SJSA1 (cell line): ENCODE measurements at regions not wholly inside any gene's neighbourhood (a gene's known extent, or its start where the extent isn't known, plus 50 kb on each side); places are given as distances from the start of the nearest gene placed in this dataset.

Experiments used
- DNase-seq, 2 experiments: peaks; one replicate each; pipeline ENCODE4 v3.0.0-alpha.2; 2015 to 2020; ENCODE audit warnings: low spot score in 2 of 2, low read depth in 1 of 2
- H3K27ac ChIP-seq: fragments of 250-450 bp; sonication (Bioruptor Pico); 2 replicates; pipeline ENCODE4 v1.5.1; 2020; ENCODE audit warnings: mild to moderate bottlenecking, moderate library complexity
- H3K27me3 ChIP-seq: fragments of 250-450 bp; sonication (Bioruptor Pico); replicated peaks from 2 replicates; pipeline ENCODE4 v1.5.1; 2020; ENCODE audit warnings: mild to moderate bottlenecking, moderate library complexity
- H3K36me3 ChIP-seq: fragments of 250-450 bp; sonication (Bioruptor Pico); 2 replicates; pipeline ENCODE4 v1.5.1; 2020; ENCODE audit warnings: mild to moderate bottlenecking
- H3K4me1 ChIP-seq: fragments of 250-450 bp; sonication (Bioruptor Pico); replicated peaks from 2 replicates; pipeline ENCODE4 v1.6.1; 2021; ENCODE audit warnings: mild to moderate bottlenecking
- H3K4me3 ChIP-seq: fragments of 250-450 bp; sonication (Bioruptor Pico); 2 replicates; pipeline ENCODE4 v1.5.1; 2020; ENCODE audit warnings: mild to moderate bottlenecking
- H3K9me3 ChIP-seq: fragments of 250-450 bp; sonication (Bioruptor Pico); replicated peaks from 2 replicates; pipeline ENCODE4 v1.5.1; 2020; ENCODE audit warnings: mild to moderate bottlenecking

GRCh38 chr11:92628401-92629292, 340.8 kb upstream of the MTNR1B start:
- DNase-seq: no peak
- H3K4me3 ChIP-seq: no peak overlapping the region
- H3K27ac ChIP-seq: no peak overlapping the region
- H3K4me1 ChIP-seq: no peaks in the 10 kb centered on the region
- H3K9me3 ChIP-seq: no peaks in the 10 kb centered on the region
- H3K27me3 ChIP-seq: no peaks in the 10 kb centered on the region
- no peaks in the 10 kb centered on the region for H3K36me3 ChIP-seq

- Histone ChIP-seq H3K27ac (no peak overlapping the region), H3K36me3 (no peaks in the 10 kb centered on the region), H3K4me1 (no peaks in the 10 kb centered on the region), H3K9me3 (no peaks in the 10 kb centered on the region), H3K4me3 (no peak overlapping the region), H3K27me3 (no peaks in the 10 kb centered on the region)
- no peak for DNase-seq
Measured at GRCh38 chr11:92632495-92632894, 337.0 kb upstream of the MTNR1B start.

GRCh38 chr11:92633820-92634219, 335.6 kb upstream of the MTNR1B start:
- no peaks in the 10 kb centered on the region for H3K27me3 ChIP-seq
- no peak for DNase-seq
- no peaks in the 10 kb centered on the region for H3K4me1 ChIP-seq

GRCh38 chr11:92636543-92637188, 332.8 kb upstream of the MTNR1B start:
- Histone ChIP-seq H3K4me3 (no peak overlapping the region), H3K4me1 (no peaks in the 10 kb centered on the region), H3K9me3 (no peaks in the 10 kb centered on the region), H3K36me3 (no peaks in the 10 kb centered on the region), H3K27ac (no peak overlapping the region), H3K27me3 (no peaks in the 10 kb centered on the region)
- DNase-seq: no peak

More at GRCh38 chr11:92633820-92634219, 335.6 kb upstream of the MTNR1B start:
- H3K27ac ChIP-seq: no peak overlapping the region
- H3K4me3 ChIP-seq: no peak overlapping the region
- H3K36me3 ChIP-seq: no peaks in the 10 kb centered on the region
- no peaks in the 10 kb centered on the region for H3K9me3 ChIP-seq

GRCh38 chr11:92638678-92639077, 330.8 kb upstream of the MTNR1B start:
- DNase-seq: no peak
- Histone ChIP-seq H3K36me3 (no peaks in the 10 kb centered on the region), H3K9me3 (no peaks in the 10 kb centered on the region)

GRCh38 chr11:92642177-92642931, 327.1 kb upstream of the MTNR1B start:
- no peaks in the 10 kb centered on the region for H3K4me1 ChIP-seq
- no peak for DNase-seq
- no peak overlapping the region for H3K27ac ChIP-seq
- no peaks in the 10 kb centered on the region for H3K9me3 ChIP-seq
- H3K36me3 ChIP-seq: no peaks in the 10 kb centered on the region
- H3K4me3 ChIP-seq: no peak overlapping the region
- H3K27me3 ChIP-seq: no peaks in the 10 kb centered on the region

More at GRCh38 chr11:92638678-92639077, 330.8 kb upstream of the MTNR1B start:
- Histone ChIP-seq H3K4me3 (no peak overlapping the region), H3K27ac (no peak overlapping the region), H3K27me3 (no peaks in the 10 kb centered on the region), H3K4me1 (no peaks in the 10 kb centered on the region)

- H3K4me3 ChIP-seq: no peak overlapping the region
- H3K4me1 ChIP-seq: no peaks in the 10 kb centered on the region
- H3K9me3 ChIP-seq: no peaks in the 10 kb centered on the region
- no peak for DNase-seq
- no peaks in the 10 kb centered on the region for H3K36me3 ChIP-seq
- no peaks in the 10 kb centered on the region for H3K27me3 ChIP-seq
- no peak overlapping the region for H3K27ac ChIP-seq
Measured at GRCh38 chr11:92643827-92644226, 325.6 kb upstream of the MTNR1B start.

GRCh38 chr11:92644595-92645445, 324.6 kb upstream of the MTNR1B start:
- Histone ChIP-seq H3K27ac (no peak overlapping the region), H3K9me3 (no peaks in the 10 kb centered on the region), H3K4me1 (no peaks in the 10 kb centered on the region), H3K27me3 (no peaks in the 10 kb centered on the region), H3K36me3 (no peaks in the 10 kb centered on the region), H3K4me3 (no peak overlapping the region)
- DNase-seq: no peak

- Histone ChIP-seq H3K36me3 (no peaks in the 10 kb centered on the region), H3K9me3 (no peaks in the 10 kb centered on the region), H3K27ac (no peak overlapping the region), H3K27me3 (no peaks in the 10 kb centered on the region), H3K4me3 (no peak overlapping the region), H3K4me1 (no peaks in the 10 kb centered on the region)
- no peak for DNase-seq
Measured at GRCh38 chr11:92651159-92651558, 318.3 kb upstream of the MTNR1B start.

- Histone ChIP-seq H3K27me3 (no peaks in the 10 kb centered on the region), H3K4me3 (no peak overlapping the region), H3K4me1 (no peaks in the 10 kb centered on the region), H3K36me3 (no peaks in the 10 kb centered on the region), H3K27ac (no peak overlapping the region), H3K9me3 (no peaks in the 10 kb centered on the region)
- DNase-seq: no peak
Measured at GRCh38 chr11:92653454-92653853, 316.0 kb upstream of the MTNR1B start.

- Histone ChIP-seq H3K9me3 (no peaks in the 10 kb centered on the region), H3K27me3 (no peaks in the 10 kb centered on the region), H3K4me3 (no peak overlapping the region), H3K4me1 (no peaks in the 10 kb centered on the region), H3K36me3 (no peaks in the 10 kb centered on the region), H3K27ac (no peak overlapping the region)
- no peak for DNase-seq
Measured at GRCh38 chr11:92656783-92657182, 312.7 kb upstream of the MTNR1B start.

GRCh38 chr11:92657226-92657625, 312.2 kb upstream of the MTNR1B start:
- Histone ChIP-seq H3K27me3 (no peaks in the 10 kb centered on the region), H3K9me3 (no peaks in the 10 kb centered on the region), H3K4me1 (no peaks in the 10 kb centered on the region), H3K27ac (no peak overlapping the region), H3K4me3 (no peak overlapping the region), H3K36me3 (no peaks in the 10 kb centered on the region)
- DNase-seq: no peak

GRCh38 chr11:92658733-92659132, 310.7 kb upstream of the MTNR1B start:
- H3K4me1 ChIP-seq: no peaks in the 10 kb centered on the region
- no peak for DNase-seq
- H3K27ac ChIP-seq: no peak overlapping the region
- H3K9me3 ChIP-seq: no peaks in the 10 kb centered on the region
- no peak overlapping the region for H3K4me3 ChIP-seq
- H3K27me3 ChIP-seq: no peaks in the 10 kb centered on the region
- H3K36me3 ChIP-seq: no peaks in the 10 kb centered on the region
